Hepatocyte (in vitro differentiated cells): ENCODE measurements at regions not wholly inside any gene's neighbourhood (a gene's known extent, or its start where the extent isn't known, plus 50 kb on each side); places are given as distances from the start of the nearest gene placed in this dataset.

Experiments
- DNase-seq: peaks from one replicate; pipeline ENCODE4 v3.0.0-alpha.2; 2016; ENCODE audit warnings: low spot score
- H2AFZ ChIP-seq: fragments of 200-600 bp; sonication (generic); 2 replicates; pipeline ENCODE4 v1.6.0; 2016; ENCODE audit warnings: antibody characterized with exemption, mild to moderate bottlenecking
- H3K27ac ChIP-seq: fragments of 200-600 bp; sonication (generic); 2 replicates; pipeline ENCODE4 v1.5.1; 2016; ENCODE audit warnings: mild to moderate bottlenecking
- H3K27me3 ChIP-seq: fragments of 200-600 bp; sonication (generic); 2 replicates; pipeline ENCODE4 v1.6.1; 2016
- H3K36me3 ChIP-seq: fragments of 200-600 bp; sonication (generic); replicated peaks from 2 replicates; pipeline ENCODE4 v1.5.1; 2016; ENCODE audit warnings: low read depth; ENCODE audit not compliant: insufficient read depth
- H3K4me1 ChIP-seq: fragments of 200-600 bp; sonication (generic); 2 replicates; pipeline ENCODE4 v1.5.1; 2016; ENCODE audit warnings: mild to moderate bottlenecking, moderate library complexity; ENCODE audit not compliant: insufficient read depth
- H3K4me2 ChIP-seq: fragments of 200-600 bp; sonication (generic); 2 replicates; pipeline ENCODE4 v1.6.0; 2016
- H3K4me3 ChIP-seq: fragments of 200-600 bp; sonication (generic); 2 replicates; pipeline ENCODE4 v1.5.1; 2016; ENCODE audit warnings: mild to moderate bottlenecking
- H3K79me2 ChIP-seq: fragments of 200-600 bp; sonication (generic); 2 replicates; pipeline ENCODE4 v1.6.0; 2017; ENCODE audit warnings: mild to moderate bottlenecking
- H3K9me2 ChIP-seq: fragments of 200-600 bp; sonication (generic); replicated peaks from 2 replicates; pipeline ENCODE4 v1.6.0; 2017; ENCODE audit warnings: mild to moderate bottlenecking; ENCODE audit not compliant: insufficient read depth
- H3K9me3 ChIP-seq: fragments of 200-600 bp; sonication (generic); 2 replicates; pipeline ENCODE4 v1.5.1; 2016; ENCODE audit warnings: low read depth, mild to moderate bottlenecking
- H4K20me1 ChIP-seq: fragments of 200-600 bp; sonication (generic); 2 replicates; pipeline ENCODE4 v1.6.0; 2016; ENCODE audit warnings: mild to moderate bottlenecking; ENCODE audit not compliant: insufficient read depth, poor library complexity, severe bottlenecking
- CTCF ChIP-seq: fragments of 200-600 bp; sonication (generic); IDR thresholded peaks from 2 replicates; pipeline ENCODE4 v1.5.1; 2016; ENCODE audit warnings: antibody characterized with exemption, mild to moderate bottlenecking; ENCODE audit not compliant: poor library complexity
- EZH2 ChIP-seq: fragments of 200-600 bp; sonication (generic); IDR thresholded peaks from 2 replicates; pipeline ENCODE4 v1.6.1; 2016; ENCODE audit warnings: antibody characterized with exemption, mild to moderate bottlenecking, borderline replicate concordance
- EZH2phosphoT487 ChIP-seq: fragments of 200-600 bp; sonication (generic); IDR thresholded peaks from one replicate; pipeline ENCODE4 v1.6.1; 2018; ENCODE audit warnings: antibody characterized with exemption, mild to moderate bottlenecking, low read depth, moderate library complexity; ENCODE audit not compliant: unreplicated experiment, severe bottlenecking
- WGBS: methylation state at CpG from one replicate; pipeline ENCODE4 v1.1.6; 2016; ENCODE audit warnings: low lambda C conversion rate; ENCODE audit errors: missing lambda C conversion rate; 5-methylcytosine and 5-hydroxymethylcytosine counted together

GRCh38 chr21:16838331-16838730, 674.5 kb upstream of the CXADR start:
- no peak for TF ChIP-seq EZH2phosphoT487
- no peak for TF ChIP-seq CTCF
- no peak for TF ChIP-seq EZH2
- Histone ChIP-seq H3K4me3 (no peak overlapping the region), H3K79me2 (no peaks in the 10 kb centered on the region), H3K9me2 (no peaks in the 10 kb centered on the region), H3K4me1 (peaks cover 7% of the 10 kb centered on the region), H3K9me3 (no peaks in the 10 kb centered on the region), H3K27me3 (no peaks in the 10 kb centered on the region), H3K36me3 (no peaks in the 10 kb centered on the region), H3K27ac (peak overlapping the region; percentile 25), H4K20me1 (no peaks in the 10 kb centered on the region), H2AFZ (no peak overlapping the region), H3K4me2 (no peak overlapping the region)
- DNase-seq = no peak
- WGBS = 36% methylated on average over 3 of the region's 3 CpGs

- no peaks in the 10 kb centered on the region for H3K9me3 ChIP-seq
- no peaks in the 10 kb centered on the region for H3K9me2 ChIP-seq
- no peaks in the 10 kb centered on the region for H3K36me3 ChIP-seq
- no peak for TF ChIP-seq EZH2phosphoT487
- H3K27ac ChIP-seq = no peak overlapping the region
- no peaks in the 10 kb centered on the region for H3K79me2 ChIP-seq
- H3K4me1 ChIP-seq = peaks cover 7% of the 10 kb centered on the region
- DNase-seq = no peak
- no peak overlapping the region for H3K4me2 ChIP-seq
- H3K27me3 ChIP-seq = no peaks in the 10 kb centered on the region
- no peak overlapping the region for H3K4me3 ChIP-seq
- no peaks in the 10 kb centered on the region for H4K20me1 ChIP-seq
- no peak overlapping the region for H2AFZ ChIP-seq
Observed at GRCh38 chr21:16840538-16840937, 672.3 kb upstream of the CXADR start.

GRCh38 chr21:16841975-16842695, 670.7 kb upstream of the CXADR start:
- no peak overlapping the region for H2AFZ ChIP-seq
- no peaks in the 10 kb centered on the region for H3K9me2 ChIP-seq
- no peak overlapping the region for H3K4me2 ChIP-seq
- DNase-seq = no peak
- WGBS = 66% methylated on average over 4 of the region's 4 CpGs
- H3K27me3 ChIP-seq = no peaks in the 10 kb centered on the region
- H3K27ac ChIP-seq = no peak overlapping the region
- TF ChIP-seq EZH2phosphoT487 (no peak), CTCF (no peak), EZH2 (no peak)
- no peaks in the 10 kb centered on the region for H3K36me3 ChIP-seq
- no peak overlapping the region for H3K4me3 ChIP-seq
- H3K4me1 ChIP-seq = peaks cover 7% of the 10 kb centered on the region
- no peaks in the 10 kb centered on the region for H4K20me1 ChIP-seq
- H3K9me3 ChIP-seq = no peaks in the 10 kb centered on the region
- no peaks in the 10 kb centered on the region for H3K79me2 ChIP-seq

GRCh38 chr21:16842696-16843035, 670.2 kb upstream of the CXADR start:
- Histone ChIP-seq H3K36me3 (no peaks in the 10 kb centered on the region), H3K27ac (peak overlapping the region; percentile 22), H3K4me2 (no peak overlapping the region), H4K20me1 (no peaks in the 10 kb centered on the region), H3K4me1 (peaks cover 6% of the 10 kb centered on the region), H3K4me3 (no peak overlapping the region), H3K79me2 (no peaks in the 10 kb centered on the region), H3K9me2 (no peaks in the 10 kb centered on the region), H3K27me3 (no peaks in the 10 kb centered on the region), H2AFZ (no peak overlapping the region), H3K9me3 (no peaks in the 10 kb centered on the region)
- no peak for DNase-seq
- TF ChIP-seq EZH2 = no peak
- TF ChIP-seq CTCF = no peak
- TF ChIP-seq EZH2phosphoT487 = no peak
- 71% methylated on average over 5 of the region's 5 CpGs for WGBS
